HG02840 (cell line): ENCODE measurements at regions not wholly inside any gene's neighbourhood (a gene's known extent, or its start where the extent isn't known, plus 50 kb on each side); places are given as distances from the start of the nearest gene placed in this dataset.

Experiments used
- ATAC-seq: cut with Tn5 transposase; IDR thresholded peaks from one replicate; pipeline ENCODE4 v1.9.1; 2021; ENCODE audit warnings: mild to moderate bottlenecking, moderate library complexity, moderate number of reproducible peaks; ENCODE audit not compliant: unreplicated experiment, low FRiP score

- ATAC-seq = no peak
Observed at GRCh38 chr5:69038539-69038938, 55.3 kb upstream of the SLC30A5 start.

GRCh38 chr5:69039829-69040228 lies 54.0 kb upstream of the SLC30A5 start:
- ATAC-seq = no peak

- ATAC-seq = peak; percentile 12
Observed at GRCh38 chr5:69042500-69042899, 51.3 kb upstream of the SLC30A5 start.

GRCh38 chr5:69042915-69043654 lies 50.7 kb upstream of the SLC30A5 start:
- ATAC-seq = peak; percentile 95

- no peak for ATAC-seq
Observed at GRCh38 chr5:69043655-69043996, 50.2 kb upstream of the SLC30A5 start.
